ENCODE measurements at regions not wholly inside any gene's neighbourhood (a gene's known extent, or its start where the extent isn't known, plus 50 kb on each side); places are given as distances from the start of the nearest gene placed in this dataset.

DNA sequence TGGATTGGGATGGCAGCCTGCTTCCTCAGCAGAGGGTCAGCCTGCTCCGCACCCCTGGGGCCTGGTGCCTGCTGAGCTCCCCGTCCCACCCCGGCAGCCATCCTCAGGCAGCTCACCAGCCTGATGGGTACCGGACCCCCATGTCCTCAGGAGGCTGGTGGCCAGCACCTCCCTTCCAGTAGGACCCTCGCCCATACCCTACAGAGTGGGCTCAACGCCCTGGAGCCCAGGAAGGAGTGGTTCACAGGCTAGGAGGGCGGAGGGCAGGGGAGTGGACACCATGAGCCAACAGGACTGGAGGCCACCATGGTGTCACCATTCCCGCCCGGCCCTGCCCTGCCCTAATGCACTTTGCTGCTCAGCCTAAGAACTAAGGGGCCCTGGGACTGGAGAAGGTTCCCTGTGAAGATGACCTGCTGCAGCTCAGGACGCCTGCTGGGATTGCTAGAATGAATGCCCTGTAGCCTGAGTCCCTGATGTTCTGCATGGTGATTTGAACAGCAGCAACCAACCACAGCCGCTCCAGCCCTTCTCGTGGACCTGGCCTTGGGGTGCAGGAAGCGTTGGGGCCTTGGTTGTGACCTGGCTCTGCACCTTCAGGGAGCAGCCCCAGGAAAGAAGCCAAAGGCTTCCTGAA, 1080.8 kb downstream of the BRD1 start:
- intact Hi-C loops (cut with DNase I; ENCODE audit: low total_unique reads), result no loop called here
- TF ChIP-seq, protein P1, sequence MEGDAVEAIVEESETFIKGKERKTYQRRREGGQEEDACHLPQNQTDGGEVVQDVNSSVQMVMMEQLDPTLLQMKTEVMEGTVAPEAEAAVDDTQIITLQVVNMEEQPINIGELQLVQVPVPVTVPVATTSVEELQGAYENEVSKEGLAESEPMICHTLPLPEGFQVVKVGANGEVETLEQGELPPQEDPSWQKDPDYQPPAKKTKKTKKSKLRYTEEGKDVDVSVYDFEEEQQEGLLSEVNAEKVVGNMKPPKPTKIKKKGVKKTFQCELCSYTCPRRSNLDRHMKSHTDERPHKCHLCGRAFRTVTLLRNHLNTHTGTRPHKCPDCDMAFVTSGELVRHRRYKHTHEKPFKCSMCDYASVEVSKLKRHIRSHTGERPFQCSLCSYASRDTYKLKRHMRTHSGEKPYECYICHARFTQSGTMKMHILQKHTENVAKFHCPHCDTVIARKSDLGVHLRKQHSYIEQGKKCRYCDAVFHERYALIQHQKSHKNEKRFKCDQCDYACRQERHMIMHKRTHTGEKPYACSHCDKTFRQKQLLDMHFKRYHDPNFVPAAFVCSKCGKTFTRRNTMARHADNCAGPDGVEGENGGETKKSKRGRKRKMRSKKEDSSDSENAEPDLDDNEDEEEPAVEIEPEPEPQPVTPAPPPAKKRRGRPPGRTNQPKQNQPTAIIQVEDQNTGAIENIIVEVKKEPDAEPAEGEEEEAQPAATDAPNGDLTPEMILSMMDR (IDR thresholded peaks at IDR 0.05 in 8 of 11, conservative IDR thresholded peaks at IDR 0.05 in 3 of 11), result no peak
- TF ChIP-seq POLR2A (IDR thresholded peaks at IDR 0.05), result no peak
- TF ChIP-seq POLR2AphosphoS5 (IDR thresholded peaks at IDR 0.05), result no peak
- Histone ChIP-seq H3K9me3 (peaks cover 0 to 6% (median 0%) of the 10 kb centered on the region in 8 donors), H3K4me3 (no peak overlapping the region), H3K4me1 (no peaks in the 10 kb centered on the region), H3K27ac (no peak overlapping the region), H3K36me3 (no peaks in the 10 kb centered on the region), H3K27me3 (replicated peaks in 1 of 7) (no peaks in the 10 kb centered on the region)
- 73 to 85% (median 81%) methylated on average over 8 to 13 of the region's 13 CpGs for WGBS, 5 donors
- peak; percentile 66 for DNase-seq

DNA sequence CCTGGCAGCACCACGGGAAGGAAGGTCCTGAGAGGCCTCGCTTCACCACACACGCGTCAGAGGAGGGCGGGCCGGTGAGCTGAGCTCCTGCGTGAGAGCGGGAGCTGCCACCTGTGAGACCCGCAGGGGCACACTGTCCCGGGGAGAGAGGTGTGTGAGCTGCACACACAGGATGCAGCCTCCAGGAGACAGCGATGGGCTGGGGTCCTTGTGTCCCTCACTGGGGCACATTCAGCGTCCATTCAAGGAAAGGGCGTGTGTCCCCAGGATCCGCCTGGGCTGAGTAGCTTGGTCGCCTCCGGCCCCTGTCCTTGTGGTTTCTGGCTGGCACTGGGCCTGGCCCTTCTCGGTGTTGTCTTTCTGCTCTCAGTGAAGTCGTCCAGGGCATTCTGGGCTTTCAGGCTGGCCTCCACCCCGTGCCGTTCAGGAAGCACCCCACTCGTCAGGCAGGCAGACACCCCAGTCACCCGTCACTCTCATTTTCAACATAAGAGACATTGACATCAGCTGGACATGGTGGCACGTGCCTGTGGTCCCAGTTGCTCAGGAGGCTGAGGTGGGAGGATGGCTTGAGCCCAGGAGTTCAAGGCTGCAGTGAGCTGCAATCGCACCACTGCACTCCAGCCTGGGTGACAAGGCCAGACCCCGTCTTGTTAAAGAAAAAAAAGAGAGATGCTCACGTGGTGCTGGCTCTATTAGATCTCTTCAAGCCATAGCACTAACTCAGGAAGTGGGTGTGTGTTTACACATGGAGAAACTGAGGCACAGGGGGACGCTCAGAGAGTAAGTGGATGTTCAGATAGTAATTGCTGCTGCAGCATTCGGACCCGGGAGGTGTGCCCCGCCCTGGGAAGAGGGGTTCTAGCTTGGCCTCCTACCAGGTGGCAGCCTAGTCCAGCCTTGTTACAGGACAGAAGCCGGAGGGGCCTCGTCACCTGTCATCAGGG, 1081.6 kb downstream of the BRD1 start:
- Histone ChIP-seq H3K36me3 (no peaks in the 10 kb centered on the region), H3K4me3 (no peak overlapping the region), H3K27me3 (replicated peaks in 1 of 7) (no peaks in the 10 kb centered on the region), H3K27ac (no peak overlapping the region), H3K9me3 (peaks cover 0 to 6% (median 0%) of the 10 kb centered on the region in 8 donors), H3K4me1 (no peaks in the 10 kb centered on the region)
- intact Hi-C loops (cut with DNase I; ENCODE audit: low total_unique reads), result no loop called here
- peak; percentile 47 for DNase-seq
- WGBS, 5 donors, result 75 to 86% (median 80%) methylated on average over 22 to 32 of the region's 32 CpGs
- TF ChIP-seq, protein P1 (IDR thresholded peaks at IDR 0.05 in 8 of 11, conservative IDR thresholded peaks at IDR 0.05 in 3 of 11), result no peak
- no peak for TF ChIP-seq POLR2A (IDR thresholded peaks at IDR 0.05)
- TF ChIP-seq POLR2AphosphoS5 (IDR thresholded peaks at IDR 0.05), result no peak

DNA sequence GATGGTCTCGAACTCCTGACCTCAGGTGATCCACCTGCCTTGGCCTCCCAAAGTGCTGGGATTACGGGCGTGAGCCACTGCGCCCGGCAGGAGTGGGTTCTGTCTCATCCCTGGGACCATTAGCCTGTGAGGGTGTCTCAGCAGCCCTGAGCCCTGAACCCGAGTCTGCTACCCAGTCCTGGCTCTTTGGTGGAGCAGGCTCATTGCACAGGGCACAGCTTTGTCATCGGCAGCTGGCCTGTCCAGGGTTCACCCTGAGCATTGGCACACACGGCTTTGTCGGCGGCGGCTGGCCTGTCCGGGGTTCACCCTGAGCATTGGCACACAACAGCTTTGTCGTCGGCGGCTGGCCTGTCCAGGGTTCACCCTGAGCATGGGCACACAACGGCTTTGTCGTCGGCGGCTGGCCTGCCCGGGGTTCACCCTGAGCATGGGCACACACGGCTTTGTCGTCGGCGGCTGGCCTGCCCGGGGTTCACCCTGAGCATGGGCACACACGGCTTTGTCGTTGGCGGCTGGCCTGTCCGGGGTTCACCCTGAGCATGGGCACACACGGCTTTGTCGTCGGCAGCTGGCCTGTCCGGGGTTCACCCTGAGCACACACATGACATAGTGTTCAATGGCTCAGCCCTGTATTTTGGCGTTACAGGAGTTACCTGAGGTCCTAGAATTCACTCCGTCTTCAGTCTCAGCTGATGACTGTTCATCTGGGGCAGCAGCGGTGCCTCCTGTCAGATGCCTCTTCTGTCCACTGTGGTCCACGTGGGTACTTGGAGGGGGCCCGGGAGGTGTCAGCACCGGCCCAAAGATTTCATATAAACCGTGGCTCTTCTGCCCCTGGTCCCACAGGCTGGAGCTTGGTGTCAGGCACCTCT, 1082.5 kb downstream of the BRD1 start:
- 90 to 95% (median 91%) methylated on average over 20 to 40 of the region's 40 CpGs for WGBS, 5 donors
- Histone ChIP-seq H3K27me3 (replicated peaks in 1 of 7) (no peaks in the 10 kb centered on the region), H3K36me3 (no peaks in the 10 kb centered on the region), H3K4me1 (no peaks in the 10 kb centered on the region), H3K9me3 (peaks cover 0 to 6% (median 0%) of the 10 kb centered on the region in 8 donors), H3K27ac (no peak overlapping the region), H3K4me3 (no peak overlapping the region)
- no peak for TF ChIP-seq POLR2A (IDR thresholded peaks at IDR 0.05)
- TF ChIP-seq POLR2AphosphoS5 (IDR thresholded peaks at IDR 0.05), result no peak
- TF ChIP-seq, protein P1 (IDR thresholded peaks at IDR 0.05 in 8 of 11, conservative IDR thresholded peaks at IDR 0.05 in 3 of 11), result no peak
- intact Hi-C loops (cut with DNase I; ENCODE audit: low total_unique reads), result no loop called here
- peak; percentile 63 for DNase-seq

Data from spleen (tissue), 11 donors.